Activated CD8-positive, alpha-beta memory T cell treated with anti-CD3 and anti-CD28 coated beads, Interleukin-2, amount 10 ng/mL, durations not matched to agents 7 days and 5 days (primary cell): ENCODE measurements at regions not wholly inside any gene's neighbourhood (a gene's known extent, or its start where the extent isn't known, plus 50 kb on each side); places are given as distances from the start of the nearest gene placed in this dataset.

Source experiments
- ATAC-seq: fragments of 150-1000 bp; cut with Tn5 transposase; one replicate; pipeline ENCODE4 v1.10.0; 2021; ENCODE audit warnings: moderate library complexity
- CTCF ChIA-PET: fragments of 350-600 bp; sonication (Branson Sonifier 250); formaldehyde crosslinking; loops from one replicate; lab custom pipeline; 2021; ENCODE audit warnings: antibody characterized with exemption; lab: Charles Lee
- DNase-seq: peaks from one replicate; pipeline ENCODE4 v3.0.0-alpha.2; 2020
- H3K27ac Mint-ChIP-seq: one replicate; pipeline ENCODE4 v1.8.0; 2021; ENCODE audit warnings: mild to moderate bottlenecking, mixed read lengths
- H3K27me3 Mint-ChIP-seq: one replicate; pipeline ENCODE4 v1.8.0; 2021; ENCODE audit warnings: mixed read lengths
- H3K36me3 Mint-ChIP-seq: one replicate; pipeline ENCODE4 v1.8.0; 2021; ENCODE audit warnings: mild to moderate bottlenecking, mixed read lengths
- H3K4me1 Mint-ChIP-seq: one replicate; pipeline ENCODE4 v1.8.0; 2021; ENCODE audit warnings: mixed read lengths
- H3K4me3 Mint-ChIP-seq: one replicate; pipeline ENCODE4 v1.8.0; 2021; ENCODE audit warnings: mild to moderate bottlenecking, moderate library complexity, mixed read lengths
- H3K9me3 Mint-ChIP-seq: one replicate; pipeline ENCODE4 v1.8.0; 2022; ENCODE audit warnings: low read depth, mixed read lengths

DNA sequence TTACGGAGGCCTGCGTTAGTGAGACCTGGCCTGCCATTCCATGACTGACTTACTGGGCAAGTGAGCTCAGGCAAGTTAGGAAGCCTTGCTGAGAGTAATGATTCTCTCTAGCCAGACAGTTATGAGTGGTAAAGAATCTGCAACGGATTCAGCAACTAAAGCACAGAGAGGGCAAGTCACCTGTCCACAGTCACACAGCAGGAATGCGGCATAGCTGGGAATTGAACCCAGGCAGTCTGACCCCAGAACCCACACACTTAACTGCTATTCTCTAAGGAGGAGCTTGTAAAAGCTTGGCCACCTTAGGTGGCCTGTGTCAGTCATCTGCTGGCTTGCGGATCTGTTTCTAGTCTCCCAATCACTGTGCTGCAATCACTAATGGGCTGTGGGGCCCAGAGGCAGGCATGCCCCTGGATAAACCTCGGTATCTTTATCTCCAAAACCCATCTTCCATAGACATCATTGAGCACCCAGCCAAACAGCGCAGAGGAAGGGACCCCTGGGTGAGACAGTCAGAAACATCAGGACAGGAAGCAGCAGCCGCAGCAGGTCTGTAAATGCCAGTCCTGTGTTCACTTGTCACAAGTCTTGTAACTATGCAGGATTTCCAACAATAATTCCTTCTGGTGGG, 215.9 kb upstream of the KCNG1 start:
- H3K9me3 Mint-ChIP-seq, result peaks cover 3% of the 10 kb centered on the region
- no peaks in the 10 kb centered on the region for H3K4me1 Mint-ChIP-seq
- H3K27ac Mint-ChIP-seq, result no peak overlapping the region
- H3K4me3 Mint-ChIP-seq, result no peak overlapping the region
- ATAC-seq (no peak), DNase-seq (no peak)
- CTCF ChIA-PET, result no interaction called here
- H3K36me3 Mint-ChIP-seq, result no peaks in the 10 kb centered on the region
- peaks cover 27% of the 10 kb centered on the region for H3K27me3 Mint-ChIP-seq

GRCh38 chr20:51237791-51238190, 214.9 kb upstream of the KCNG1 start:
- Mint-ChIP-seq H3K9me3 (peaks cover 3% of the 10 kb centered on the region), H3K36me3 (no peaks in the 10 kb centered on the region), H3K27ac (no peak overlapping the region), H3K4me1 (no peaks in the 10 kb centered on the region), H3K4me3 (no peak overlapping the region), H3K27me3 (peaks cover 22% of the 10 kb centered on the region)
- DNase-seq (no peak), ATAC-seq (no peak)
- CTCF ChIA-PET, result no interaction called here

- Mint-ChIP-seq H3K4me1 (no peaks in the 10 kb centered on the region), H3K27ac (no peak overlapping the region), H3K27me3 (peaks cover 21% of the 10 kb centered on the region), H3K9me3 (peaks cover 3% of the 10 kb centered on the region), H3K4me3 (no peak overlapping the region), H3K36me3 (no peaks in the 10 kb centered on the region)
- ATAC-seq (no peak), DNase-seq (no peak)
- CTCF ChIA-PET, result no interaction called here
Measured at GRCh38 chr20:51237278-51237677, 214.4 kb upstream of the KCNG1 start.

DNA sequence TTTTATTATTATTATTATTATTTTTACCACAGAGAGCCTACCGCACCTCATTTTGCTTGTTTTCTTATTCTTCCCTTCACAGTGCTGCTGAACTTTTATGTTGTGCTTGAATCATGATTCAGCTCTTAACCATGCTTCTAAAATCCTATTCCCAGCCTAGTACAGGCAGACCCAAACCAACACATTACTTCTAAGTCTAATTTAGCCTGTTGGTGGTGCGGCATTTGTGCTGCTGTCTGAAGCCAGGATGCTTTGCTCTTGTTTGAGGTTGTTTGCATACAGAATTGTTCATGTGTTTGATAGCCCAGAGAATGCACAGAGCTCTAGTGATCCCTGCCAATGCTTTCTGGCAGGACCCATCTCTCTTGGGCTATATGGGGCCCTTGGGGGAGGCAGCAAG, 213.5 kb upstream of the KCNG1 start:
- ATAC-seq, result no peak
- no peaks in the 10 kb centered on the region for H3K4me1 Mint-ChIP-seq
- H3K27me3 Mint-ChIP-seq, result peaks cover 20% of the 10 kb centered on the region
- H3K36me3 Mint-ChIP-seq, result no peaks in the 10 kb centered on the region
- no peak overlapping the region for H3K4me3 Mint-ChIP-seq
- H3K9me3 Mint-ChIP-seq, result no peaks in the 10 kb centered on the region
- no peak for DNase-seq
- CTCF ChIA-PET, result interaction anchor here (1.9 kb wide), 1 partner anchor 15 kb away, joined by 4 read pairs; no protein-coding TSS in a partner anchor
- H3K27ac Mint-ChIP-seq, result no peak overlapping the region

GRCh38 chr20:51233345-51233744, 210.4 kb upstream of the KCNG1 start:
- H3K36me3 Mint-ChIP-seq, result no peaks in the 10 kb centered on the region
- no peak for DNase-seq
- CTCF ChIA-PET, result no interaction called here
- H3K4me3 Mint-ChIP-seq, result no peak overlapping the region
- H3K27ac Mint-ChIP-seq, result no peak overlapping the region
- H3K9me3 Mint-ChIP-seq, result no peaks in the 10 kb centered on the region
- H3K27me3 Mint-ChIP-seq, result peaks cover 15% of the 10 kb centered on the region
- ATAC-seq, result no peak
- no peaks in the 10 kb centered on the region for H3K4me1 Mint-ChIP-seq

DNA sequence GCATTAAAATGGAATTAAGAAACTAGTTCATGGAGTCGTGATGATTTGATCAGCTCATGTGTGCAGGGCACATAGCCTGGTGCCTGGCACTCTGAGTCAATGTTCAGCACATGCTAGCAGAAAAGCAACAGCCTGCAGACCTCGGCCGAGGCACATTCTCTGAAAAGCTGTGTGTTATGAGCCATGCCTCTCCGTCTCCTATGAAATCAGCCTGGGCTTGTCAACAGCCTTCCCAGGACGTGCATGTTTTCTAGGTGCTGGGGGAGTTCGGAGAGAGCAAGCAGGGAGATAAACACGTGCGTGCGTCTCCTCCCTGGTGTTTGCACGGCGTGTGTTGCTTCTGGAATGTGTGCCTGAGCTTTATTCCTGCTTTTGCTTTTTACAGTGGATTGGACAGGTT, 207.8 kb upstream of the KCNG1 start:
- ATAC-seq (no peak), DNase-seq (no peak)
- Mint-ChIP-seq H3K4me1 (no peaks in the 10 kb centered on the region), H3K9me3 (no peaks in the 10 kb centered on the region), H3K36me3 (no peaks in the 10 kb centered on the region), H3K27ac (no peak overlapping the region), H3K4me3 (no peak overlapping the region), H3K27me3 (peaks cover 10% of the 10 kb centered on the region)
- CTCF ChIA-PET, result no interaction called here

DNA sequence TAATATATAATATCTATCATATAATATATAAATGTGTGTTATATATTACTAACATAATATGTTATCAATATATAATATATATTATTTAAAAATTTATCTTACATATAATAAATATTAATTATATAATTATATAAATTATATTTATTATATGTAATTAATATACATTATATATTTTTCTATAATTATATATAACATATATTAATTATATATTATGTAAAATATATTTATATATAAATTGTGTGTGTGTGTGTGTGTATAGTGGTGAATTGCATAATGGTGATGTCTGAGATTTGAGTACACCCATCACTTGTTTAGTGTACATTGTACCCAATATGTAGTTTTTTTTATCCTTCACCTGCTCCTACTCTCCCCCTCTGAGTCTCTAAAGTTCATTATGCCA, 205.9 kb upstream of the KCNG1 start:
- CTCF ChIA-PET, result no interaction called here
- Mint-ChIP-seq H3K4me3 (no peak overlapping the region), H3K9me3 (no peaks in the 10 kb centered on the region), H3K36me3 (no peaks in the 10 kb centered on the region), H3K27ac (no peak overlapping the region), H3K27me3 (peaks cover 6% of the 10 kb centered on the region), H3K4me1 (no peaks in the 10 kb centered on the region)
- ATAC-seq, result no peak
- no peak for DNase-seq

GRCh38 chr20:51227744-51228143, 204.8 kb upstream of the KCNG1 start:
- no peak for DNase-seq
- H3K36me3 Mint-ChIP-seq, result no peaks in the 10 kb centered on the region
- H3K4me3 Mint-ChIP-seq, result no peak overlapping the region
- no peak overlapping the region for H3K27ac Mint-ChIP-seq
- H3K9me3 Mint-ChIP-seq, result no peaks in the 10 kb centered on the region
- CTCF ChIA-PET, result no interaction called here
- H3K27me3 Mint-ChIP-seq, result peaks cover 12% of the 10 kb centered on the region
- ATAC-seq, result no peak
- no peaks in the 10 kb centered on the region for H3K4me1 Mint-ChIP-seq

DNA sequence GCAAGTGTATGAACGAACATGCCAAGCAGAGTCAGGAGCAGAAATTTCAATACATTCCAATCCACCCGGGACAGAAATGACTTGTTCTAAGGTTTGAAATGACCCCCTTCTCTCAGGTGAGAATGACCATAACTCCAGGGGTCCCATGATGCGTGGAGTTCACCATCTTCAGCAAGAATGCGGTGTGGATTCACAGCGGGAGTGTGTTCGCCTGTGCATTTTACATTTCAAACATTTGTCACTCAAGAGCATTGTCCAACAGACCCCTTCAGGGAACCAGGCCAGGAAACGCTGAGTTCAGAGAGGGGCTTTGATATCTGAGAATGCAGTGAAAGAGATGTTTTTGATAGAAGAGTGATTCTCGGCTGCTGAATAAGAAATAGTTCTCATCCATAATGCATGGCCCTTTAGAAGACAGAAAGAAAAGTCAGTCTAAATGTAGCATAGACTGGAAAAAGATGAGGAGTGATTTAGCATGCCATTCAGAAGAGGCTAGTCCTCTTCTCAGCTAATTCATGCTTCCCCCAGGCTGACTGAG, 200.3 kb upstream of the KCNG1 start:
- H3K36me3 Mint-ChIP-seq, result no peaks in the 10 kb centered on the region
- H3K27me3 Mint-ChIP-seq, result peaks cover 42% of the 10 kb centered on the region
- CTCF ChIA-PET, result interaction anchor here (1.5 kb wide), 1 partner anchor 236 kb away, joined by 3 read pairs; no protein-coding TSS in a partner anchor
- ATAC-seq, result no peak
- H3K4me3 Mint-ChIP-seq, result no peak overlapping the region
- H3K9me3 Mint-ChIP-seq, result no peaks in the 10 kb centered on the region
- DNase-seq, result no peak
- no peak overlapping the region for H3K27ac Mint-ChIP-seq
- peaks cover 8% of the 10 kb centered on the region for H3K4me1 Mint-ChIP-seq

DNA sequence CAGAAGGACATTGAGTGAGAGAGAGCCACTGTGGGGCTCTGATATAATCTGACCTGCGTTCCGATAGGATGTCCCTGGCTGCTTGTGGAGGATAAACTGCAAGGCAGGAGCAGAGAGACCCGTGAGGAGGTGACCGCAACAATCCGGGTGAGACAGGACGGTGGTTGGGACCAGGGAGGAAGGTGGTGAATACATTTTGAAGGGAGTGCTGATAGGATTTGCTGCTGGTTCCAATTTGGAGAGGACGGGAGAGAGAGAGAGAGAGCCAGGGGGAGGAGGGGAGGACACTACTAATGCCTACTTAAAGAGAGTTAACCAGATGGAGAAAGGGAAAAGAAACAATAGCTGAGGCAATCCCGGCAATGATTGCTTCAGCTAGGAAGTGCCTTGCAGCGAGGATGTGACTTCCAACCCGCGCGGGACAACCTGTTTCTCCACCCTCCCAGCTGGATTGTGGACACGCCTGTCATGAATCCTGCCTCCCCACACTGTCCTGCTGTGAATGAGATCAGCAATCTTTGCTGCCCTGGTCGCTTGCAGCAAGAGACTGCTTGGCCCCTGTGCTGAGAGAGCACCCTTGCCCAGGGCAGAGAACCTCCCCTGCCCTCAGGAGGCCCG, 199.0 kb upstream of the KCNG1 start:
- H3K27ac Mint-ChIP-seq, result no peak overlapping the region
- no peak overlapping the region for H3K4me3 Mint-ChIP-seq
- peaks cover 8% of the 10 kb centered on the region for H3K4me1 Mint-ChIP-seq
- CTCF ChIA-PET, result interaction anchor here (1.0 to 3.0 kb wide), 5 partner anchors 13 to 234 kb away, joined by 3 to 10 read pairs (median 3); no protein-coding TSS in a partner anchor
- DNase-seq (no peak), ATAC-seq (no peak)
- peaks cover 6% of the 10 kb centered on the region for H3K9me3 Mint-ChIP-seq
- peaks cover 47% of the 10 kb centered on the region for H3K27me3 Mint-ChIP-seq
- no peaks in the 10 kb centered on the region for H3K36me3 Mint-ChIP-seq

DNA sequence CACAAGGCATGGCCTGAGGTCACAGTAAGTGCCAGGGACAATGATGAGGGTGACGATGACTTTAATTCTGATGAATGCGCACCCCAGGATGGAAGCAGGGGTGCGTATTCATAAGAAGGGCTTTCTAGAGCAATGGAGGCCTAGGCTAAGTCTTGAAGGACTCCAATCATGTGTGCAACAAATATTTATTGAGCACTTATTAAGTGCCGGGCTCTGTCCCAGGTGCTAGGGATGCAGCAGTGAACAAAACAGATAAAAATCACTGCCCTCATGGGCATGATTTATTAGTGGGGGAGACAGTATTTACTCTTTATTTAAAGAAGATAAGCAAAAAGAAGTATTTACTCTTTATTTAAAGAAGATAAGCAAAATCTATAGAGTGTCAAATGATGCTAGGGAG, 198.2 kb upstream of the KCNG1 start:
- H3K4me3 Mint-ChIP-seq, result no peak overlapping the region
- DNase-seq (no peak), ATAC-seq (no peak)
- no peaks in the 10 kb centered on the region for H3K36me3 Mint-ChIP-seq
- H3K4me1 Mint-ChIP-seq, result peaks cover 8% of the 10 kb centered on the region
- CTCF ChIA-PET, result interaction anchor here (1.1 to 3.0 kb wide), 4 partner anchors 15 to 88 kb away, joined by 3 to 10 read pairs (median 4); no protein-coding TSS in a partner anchor
- H3K27me3 Mint-ChIP-seq, result peaks cover 51% of the 10 kb centered on the region
- no peak overlapping the region for H3K27ac Mint-ChIP-seq
- H3K9me3 Mint-ChIP-seq, result peaks cover 8% of the 10 kb centered on the region

- Mint-ChIP-seq H3K9me3 (peaks cover 8% of the 10 kb centered on the region), H3K36me3 (no peaks in the 10 kb centered on the region), H3K27me3 (peaks cover 56% of the 10 kb centered on the region), H3K27ac (no peak overlapping the region), H3K4me1 (peaks cover 8% of the 10 kb centered on the region), H3K4me3 (no peak overlapping the region)
- DNase-seq (peak; percentile 62), ATAC-seq (peak; percentile 58)
- CTCF ChIA-PET, result interaction anchor here (1.1 to 3.0 kb wide), 4 partner anchors 16 to 376 kb away, joined by 3 to 10 read pairs (median 4); no protein-coding TSS in a partner anchor
Measured at GRCh38 chr20:51220293-51220706, 197.4 kb upstream of the KCNG1 start.

- H3K36me3 Mint-ChIP-seq, result no peaks in the 10 kb centered on the region
- H3K27me3 Mint-ChIP-seq, result peaks cover 62% of the 10 kb centered on the region
- CTCF ChIA-PET, result interaction anchor here (0.7 to 3.0 kb wide), 3 partner anchors 10 to 376 kb away, joined by 3 to 10 read pairs (median 3); no protein-coding TSS in a partner anchor
- no peak for DNase-seq
- peaks cover 8% of the 10 kb centered on the region for H3K9me3 Mint-ChIP-seq
- H3K27ac Mint-ChIP-seq, result no peak overlapping the region
- H3K4me3 Mint-ChIP-seq, result no peak overlapping the region
- peaks cover 8% of the 10 kb centered on the region for H3K4me1 Mint-ChIP-seq
- no peak for ATAC-seq
Measured at GRCh38 chr20:51219544-51219943, 196.6 kb upstream of the KCNG1 start.

DNA sequence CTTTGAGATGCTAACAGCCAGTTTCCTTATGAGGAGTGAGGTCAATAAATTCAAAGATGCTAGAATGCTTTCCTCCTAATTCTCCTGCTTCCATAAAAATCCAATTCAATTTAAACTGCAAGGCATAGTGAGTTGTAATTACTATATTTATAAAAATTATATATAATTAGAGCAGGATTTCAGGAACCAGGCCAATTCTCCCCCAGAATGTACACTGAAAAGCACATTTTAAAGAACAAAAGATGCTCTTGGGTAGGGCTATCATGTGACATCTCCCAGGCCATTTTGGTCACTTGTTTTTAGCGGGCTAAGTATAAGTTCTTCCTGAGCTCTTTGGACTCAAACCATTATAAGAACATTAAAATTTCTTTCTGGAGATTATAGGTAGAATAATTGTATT, 195.7 kb upstream of the KCNG1 start:
- ATAC-seq, result no peak
- Mint-ChIP-seq H3K27me3 (peaks cover 68% of the 10 kb centered on the region), H3K27ac (no peak overlapping the region), H3K36me3 (no peaks in the 10 kb centered on the region), H3K4me1 (peaks cover 8% of the 10 kb centered on the region), H3K9me3 (peaks cover 8% of the 10 kb centered on the region), H3K4me3 (no peak overlapping the region)
- CTCF ChIA-PET, result interaction anchor here (1.5 kb wide), 1 partner anchor 377 kb away, joined by 3 read pairs; no protein-coding TSS in a partner anchor
- DNase-seq, result no peak
